IMR-90 (cell line): ENCODE measurements at regions not wholly inside any gene's neighbourhood (a gene's known extent, or its start where the extent isn't known, plus 50 kb on each side); places are given as distances from the start of the nearest gene placed in this dataset.
A peak's percentile ranks its signal among the peaks of the same experiment; 100 is the strongest.

Experiments used
- ATAC-seq: fragments of 200-7000 bp; cut with Tn5 transposase; 2 replicates; pipeline ENCODE4 v1.9.1; 2020; ENCODE audit warnings: low read depth, mild to moderate bottlenecking, moderate library complexity
- BruUV-seq: library from RNA; stranded (reverse); fragments of 400-500 nt; replicated peaks from 2 replicates; lab custom pipeline; 2021; lab: Mats Ljungman, UMichigan
- CTCF ChIA-PET: fragments of 300-600 bp; formaldehyde crosslinking; extraction: SDS; loops from one replicate; lab custom pipeline; 2021; ENCODE audit warnings: antibody characterized with exemption; lab: Yijun Ruan, JAX
- POLR2A ChIA-PET: fragments of 300-600 bp; sonication (Branson Sonifier 250); formaldehyde crosslinking; loops from one replicate; lab custom pipeline; 2022; ENCODE audit warnings: antibody characterized with exemption; ENCODE audit not compliant: unreplicated experiment; lab: Charles Lee
- DNase-seq: peaks from one replicate; pipeline ENCODE4 v3.0.0; 2013
- H2AFZ ChIP-seq: replicated peaks from 2 replicates; pipeline ENCODE3; 2013; ENCODE audit warnings: low read length, mild to moderate bottlenecking; ENCODE audit not compliant: poor library complexity
- H2AK5ac ChIP-seq: 2 replicates; pipeline ENCODE4 v1.6.1; 2013; ENCODE audit warnings: low read depth, low read length, inconsistent platforms
- H2AK9ac ChIP-seq: replicated peaks from 2 replicates; pipeline ENCODE3; 2013; ENCODE audit warnings: mild to moderate bottlenecking, low read depth, low read length, moderate library complexity; ENCODE audit not compliant: poor library complexity
- H2BK120ac ChIP-seq: 2 replicates; pipeline ENCODE4 v1.6.1; 2013; ENCODE audit warnings: low read depth, low read length, inconsistent platforms
- H2BK15ac ChIP-seq: 3 replicates; pipeline ENCODE4 v1.6.1; 2013; ENCODE audit warnings: low read depth, low read length, inconsistent platforms
- H2BK20ac ChIP-seq: 2 replicates; pipeline ENCODE4 v1.6.1; 2013; ENCODE audit warnings: low read depth, mild to moderate bottlenecking, inconsistent platforms, low read length, moderate library complexity
- H2BK5ac ChIP-seq: 2 replicates; pipeline ENCODE4 v1.6.1; 2013; ENCODE audit warnings: mild to moderate bottlenecking, low read depth, low read length, inconsistent platforms; ENCODE audit not compliant: poor library complexity, severe bottlenecking
- H3K14ac ChIP-seq: replicated peaks from 2 replicates; pipeline ENCODE4 v1.6.1; 2013; ENCODE audit warnings: low read depth, low read length, inconsistent platforms
- H3K18ac ChIP-seq: 2 replicates; pipeline ENCODE4 v1.6.1; 2013; ENCODE audit warnings: low read depth, low read length, control low read depth
- H3K23ac ChIP-seq: 2 replicates; pipeline ENCODE4 v1.6.1; 2013; ENCODE audit warnings: low read depth, low read length, inconsistent platforms
- H3K27ac ChIP-seq: 2 replicates; pipeline ENCODE4 v1.5.1; 2013; ENCODE audit warnings: mild to moderate bottlenecking, control low read depth, low read length; ENCODE audit not compliant: insufficient read depth
- H3K27me3 ChIP-seq: 2 replicates; pipeline ENCODE4 v1.6.1; 2013; ENCODE audit warnings: low read length; ENCODE audit not compliant: control insufficient read depth, insufficient read depth
- H3K36me3 ChIP-seq: 2 replicates; pipeline ENCODE4 v1.6.1; 2013; ENCODE audit warnings: low read length, mixed read lengths; ENCODE audit not compliant: control insufficient read depth, insufficient read depth
- H3K4ac ChIP-seq: 2 replicates; pipeline ENCODE4 v1.6.1; 2013; ENCODE audit warnings: low read depth, low read length, inconsistent platforms
- H3K4me1 ChIP-seq: 2 replicates; pipeline ENCODE4 v1.6.1; 2013; ENCODE audit warnings: low read length, mixed read lengths; ENCODE audit not compliant: control insufficient read depth, insufficient read depth
- H3K4me2 ChIP-seq: 2 replicates; pipeline ENCODE4 v1.6.1; 2013; ENCODE audit warnings: low read depth, mild to moderate bottlenecking, control low read depth, low read length, moderate library complexity
- H3K4me3 ChIP-seq: 2 replicates; pipeline ENCODE4 v1.5.1; 2013; ENCODE audit warnings: low read depth, mild to moderate bottlenecking, control low read depth, low read length, moderate library complexity; ENCODE audit not compliant: insufficient read depth
- H3K56ac ChIP-seq: 2 replicates; pipeline ENCODE4 v1.6.1; 2013; ENCODE audit warnings: low read length, inconsistent platforms; ENCODE audit not compliant: insufficient read depth; ENCODE audit errors: extremely low read depth
- H3K79me1 ChIP-seq, 2 experiments: 2 replicates each; pipeline ENCODE4 v1.6.1; 2013; ENCODE audit warnings: low read length in 2 of 2, inconsistent platforms in 1 of 2, low read depth in 1 of 2
- H3K9ac ChIP-seq: 2 replicates; pipeline ENCODE4 v1.6.1; 2013; ENCODE audit warnings: low read depth, low read length, control low read depth
- H3K9me1 ChIP-seq: 2 replicates; pipeline ENCODE4 v1.6.1; 2013; ENCODE audit warnings: low read length, inconsistent platforms; ENCODE audit not compliant: insufficient read depth
- H3K9me3 ChIP-seq: 2 replicates; pipeline ENCODE4 v1.6.1; 2013; ENCODE audit warnings: low read length; ENCODE audit not compliant: control insufficient read depth, insufficient read depth
- H4K20me1 ChIP-seq: 2 replicates; pipeline ENCODE4 v1.6.1; 2013; ENCODE audit warnings: low read length, inconsistent platforms; ENCODE audit not compliant: insufficient read depth
- H4K5ac ChIP-seq: 2 replicates; pipeline ENCODE4 v1.6.1; 2013; ENCODE audit warnings: mild to moderate bottlenecking, low read depth, low read length, control low read depth
- H4K8ac ChIP-seq, 2 experiments: 2 replicates each; pipeline ENCODE4 v1.6.1; 2013; ENCODE audit warnings: low read depth in 2 of 2, low read length in 2 of 2, control low read depth in 1 of 2, inconsistent platforms in 1 of 2
- H4K91ac ChIP-seq: 2 replicates; pipeline ENCODE4 v1.6.1; 2013; ENCODE audit warnings: low read depth, low read length, inconsistent platforms; ENCODE audit not compliant: insufficient read depth
- CEBPB ChIP-seq: IDR thresholded peaks from 2 replicates; pipeline ENCODE4 v1.6.1; 2012; ENCODE audit warnings: low read depth, low read length, improper control_type of control experiment
- CHD1 ChIP-seq: IDR thresholded peaks from 2 replicates; pipeline ENCODE4 v1.6.1; 2012; ENCODE audit warnings: low read depth, low read length, improper control_type of control experiment
- FOS ChIP-seq: fragments of 150-350 bp; IDR thresholded peaks from 2 replicates; pipeline ENCODE4 v1.6.1; 2016; ENCODE audit warnings: low read depth, low read length
- MAFK ChIP-seq: IDR thresholded peaks from 2 replicates; pipeline ENCODE4 v1.6.1; 2012; ENCODE audit warnings: low read depth, low read length, improper control_type of control experiment
- MXI1 ChIP-seq: IDR thresholded peaks from 2 replicates; pipeline ENCODE4 v1.6.1; 2012; ENCODE audit warnings: low read depth, mild to moderate bottlenecking, low read length, moderate library complexity, borderline replicate concordance
- NFE2L2 ChIP-seq: fragments of 150-350 bp; IDR thresholded peaks from 2 replicates; pipeline ENCODE4 v1.6.1; 2016; ENCODE audit warnings: low read depth, mild to moderate bottlenecking, low read length
- POLR2A ChIP-seq: IDR thresholded peaks from 2 replicates; pipeline ENCODE4 v1.6.1; 2012; ENCODE audit warnings: mild to moderate bottlenecking, low read depth, low read length
- RCOR1 ChIP-seq: IDR thresholded peaks from 2 replicates; pipeline ENCODE4 v1.6.1; 2012; ENCODE audit warnings: mild to moderate bottlenecking, low read length, improper control_type of control experiment; ENCODE audit not compliant: insufficient replicate concordance
- RFX5 ChIP-seq: IDR thresholded peaks from 2 replicates; pipeline ENCODE4 v1.8.0; 2012; ENCODE audit warnings: low read depth, mild to moderate bottlenecking, low read length, moderate library complexity
- SMC3 ChIP-seq: fragments of 150-350 bp; IDR thresholded peaks from 2 replicates; pipeline ENCODE4 v1.6.1; 2016; ENCODE audit warnings: low read depth, mild to moderate bottlenecking, antibody characterized with exemption, low read length, moderate library complexity
- WGBS, 2 experiments: methylation state at CpG; one replicate each; pipeline versions ENCODE4 v1.1.5 to v1.1.7; 2013; ENCODE audit warnings: missing lambda C conversion rate in 2 of 2; ENCODE audit not compliant: insufficient read length in 1 of 2; ENCODE audit errors: extremely low coverage in 2 of 2; 5-methylcytosine and 5-hydroxymethylcytosine counted together
- dilution Hi-C: fragments of 300-500 bp; cut with HindIII; formaldehyde crosslinking; loops from one replicate; pipeline ENCODE4 v1.14.3; 2018; ENCODE audit warnings: low sequenced_read_pairs; ENCODE audit not compliant: unreplicated experiment
- in situ Hi-C: fragments of 300-500 bp; cut with MboI; formaldehyde crosslinking; loops from 3 replicates; pipeline ENCODE4 v1.14.3; 2019; ENCODE audit warnings: low sequenced_read_pairs, inconsistent platforms, mixed read lengths
- intact Hi-C: fragments of 100-400 bp; cut with micrococcal nuclease; formaldehyde crosslinking; loops from 2 replicates; pipeline ENCODE4 v1.10.0; 2022
- TF ChIP-seq, protein P1 (sequence below): conservative IDR thresholded peaks from 2 replicates; pipeline ENCODE4 v1.5.1; 2012; ENCODE audit warnings: mild to moderate bottlenecking, low read depth, low read length, improper control_type of control experiment
- TF ChIP-seq, protein P2 (sequence below): fragments of 150-350 bp; IDR thresholded peaks from 2 replicates; pipeline ENCODE4 v1.6.1; 2016; ENCODE audit warnings: low read depth, mild to moderate bottlenecking, low read length, moderate library complexity, borderline replicate concordance

DNA sequence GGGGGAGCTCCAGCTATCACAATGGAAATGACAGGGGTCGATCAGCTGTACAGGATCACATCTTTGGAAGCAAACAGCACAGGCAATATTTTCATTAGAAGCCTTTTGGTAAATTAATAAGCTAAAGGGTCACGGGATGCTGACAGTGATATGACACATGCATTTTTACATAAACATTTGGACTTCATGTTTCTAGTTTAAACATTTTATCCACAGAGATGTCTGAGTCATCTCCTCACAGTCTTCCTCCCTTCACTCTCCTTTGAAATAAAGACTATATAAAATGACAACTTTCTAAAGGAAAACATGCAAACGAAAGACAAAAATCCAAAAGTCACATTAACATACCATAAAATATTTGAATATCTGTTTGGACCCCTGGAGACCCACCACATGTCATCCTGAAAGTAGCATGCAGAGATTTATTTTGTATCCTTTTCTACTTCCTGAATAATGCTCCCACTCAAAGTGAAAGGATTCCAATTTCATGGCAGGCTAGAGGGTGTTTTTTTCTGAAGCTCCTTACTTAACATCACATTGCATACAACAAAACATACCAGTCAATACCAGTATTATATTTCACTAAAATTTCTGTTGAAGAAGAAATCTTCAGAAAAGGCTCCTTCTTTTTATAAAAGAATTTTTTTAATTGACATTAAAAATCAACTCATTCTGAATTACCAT, 200.1 kb upstream of the PPARGC1A start (continued):
- TF ChIP-seq, protein P1, sequence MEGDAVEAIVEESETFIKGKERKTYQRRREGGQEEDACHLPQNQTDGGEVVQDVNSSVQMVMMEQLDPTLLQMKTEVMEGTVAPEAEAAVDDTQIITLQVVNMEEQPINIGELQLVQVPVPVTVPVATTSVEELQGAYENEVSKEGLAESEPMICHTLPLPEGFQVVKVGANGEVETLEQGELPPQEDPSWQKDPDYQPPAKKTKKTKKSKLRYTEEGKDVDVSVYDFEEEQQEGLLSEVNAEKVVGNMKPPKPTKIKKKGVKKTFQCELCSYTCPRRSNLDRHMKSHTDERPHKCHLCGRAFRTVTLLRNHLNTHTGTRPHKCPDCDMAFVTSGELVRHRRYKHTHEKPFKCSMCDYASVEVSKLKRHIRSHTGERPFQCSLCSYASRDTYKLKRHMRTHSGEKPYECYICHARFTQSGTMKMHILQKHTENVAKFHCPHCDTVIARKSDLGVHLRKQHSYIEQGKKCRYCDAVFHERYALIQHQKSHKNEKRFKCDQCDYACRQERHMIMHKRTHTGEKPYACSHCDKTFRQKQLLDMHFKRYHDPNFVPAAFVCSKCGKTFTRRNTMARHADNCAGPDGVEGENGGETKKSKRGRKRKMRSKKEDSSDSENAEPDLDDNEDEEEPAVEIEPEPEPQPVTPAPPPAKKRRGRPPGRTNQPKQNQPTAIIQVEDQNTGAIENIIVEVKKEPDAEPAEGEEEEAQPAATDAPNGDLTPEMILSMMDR: peak; percentile 11; the same call in 1 of the 2 replicates

DNA sequence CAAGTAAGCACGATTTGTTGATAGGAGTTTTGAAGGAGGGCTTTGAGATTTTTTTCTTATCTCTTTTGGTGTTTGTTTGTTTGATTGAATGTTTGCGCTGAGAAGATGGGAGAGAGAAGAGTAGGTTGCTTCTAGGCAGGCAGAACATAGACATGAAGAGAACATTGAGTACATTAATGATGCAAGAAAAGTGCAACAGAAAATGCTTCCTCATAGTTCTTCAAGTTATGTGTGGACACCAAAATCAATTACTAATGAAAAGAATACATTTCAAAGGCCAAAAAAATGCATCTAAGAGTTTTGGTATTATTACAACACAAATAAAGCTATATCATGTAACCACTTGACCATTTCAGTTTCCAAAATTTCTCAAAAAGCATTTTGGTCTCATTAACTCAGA, 191.0 kb upstream of the PPARGC1A start:
- intact Hi-C loops: no loop called here
- no peak overlapping the region for H4K91ac ChIP-seq
- H2AK5ac ChIP-seq: no peak overlapping the region
- no peak overlapping the region for H2BK120ac ChIP-seq
- no peak overlapping the region for H3K4me2 ChIP-seq
- H4K8ac ChIP-seq: no peak overlapping the region
- ATAC-seq: no peak
- H3K4me3 ChIP-seq: no peak overlapping the region
- no peaks in the 10 kb centered on the region for H3K27me3 ChIP-seq
- H3K79me1 ChIP-seq: no peaks in the 10 kb centered on the region
- H2BK20ac ChIP-seq: no peak overlapping the region
- ChIA-PET POLR2A (no interaction called here), CTCF (interaction anchor here (0.6 to 1.4 kb wide), 3 partner anchors 9 to 151 kb away, joined by 3 to 4 read pairs (median 4); no protein-coding TSS in a partner anchor)
- 0 out of 2 replicates have a peak, but pooled peaks cover 2% of the 10 kb centered on the region for H3K4me1 ChIP-seq
- no TSS peak for BruUV-seq
- H4K20me1 ChIP-seq: no peaks in the 10 kb centered on the region
- no peak overlapping the region for H3K23ac ChIP-seq
- H3K4ac ChIP-seq: no peak overlapping the region
- no peaks in the 10 kb centered on the region for H3K9me3 ChIP-seq
- DNase-seq: no peak
- no peak overlapping the region for H2BK15ac ChIP-seq
- H3K9me1 ChIP-seq: no peaks in the 10 kb centered on the region
- H3K36me3 ChIP-seq: no peaks in the 10 kb centered on the region
- dilution Hi-C loops: no loop called here
- in situ Hi-C loops: no loop called here
- no peak overlapping the region for H3K56ac ChIP-seq
- no CpG with 5 or more reads among the region's 2 CpGs for WGBS, 2 experiments
- H3K18ac ChIP-seq: no peak overlapping the region
- no peak overlapping the region for H3K9ac ChIP-seq
- no peak overlapping the region for H4K5ac ChIP-seq
- H3K14ac ChIP-seq: no peak overlapping the region
- H2BK5ac ChIP-seq: no peak overlapping the region
- H3K27ac ChIP-seq: no peak overlapping the region
- H2AFZ ChIP-seq: no peak overlapping the region
- no peak overlapping the region for H2AK9ac ChIP-seq
- TF ChIP-seq NFE2L2 (no peak), RCOR1 (no peak), SMC3 (no peak), MXI1 (no peak), CHD1 (no peak), MAFK (no peak), RFX5 (no peak), POLR2A (no peak), CEBPB (no peak), FOS (no peak)
- TF ChIP-seq, protein P1: no peak
- TF ChIP-seq, protein P2, sequence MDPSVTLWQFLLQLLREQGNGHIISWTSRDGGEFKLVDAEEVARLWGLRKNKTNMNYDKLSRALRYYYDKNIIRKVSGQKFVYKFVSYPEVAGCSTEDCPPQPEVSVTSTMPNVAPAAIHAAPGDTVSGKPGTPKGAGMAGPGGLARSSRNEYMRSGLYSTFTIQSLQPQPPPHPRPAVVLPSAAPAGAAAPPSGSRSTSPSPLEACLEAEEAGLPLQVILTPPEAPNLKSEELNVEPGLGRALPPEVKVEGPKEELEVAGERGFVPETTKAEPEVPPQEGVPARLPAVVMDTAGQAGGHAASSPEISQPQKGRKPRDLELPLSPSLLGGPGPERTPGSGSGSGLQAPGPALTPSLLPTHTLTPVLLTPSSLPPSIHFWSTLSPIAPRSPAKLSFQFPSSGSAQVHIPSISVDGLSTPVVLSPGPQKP: no peak
